Activated naive CD4-positive, alpha-beta T cell treated with anti-CD3 and anti-CD28 coated beads, Interleukin-2, amount 50 U/mL, for 24 hours (primary cell): ENCODE measurements at regions not wholly inside any gene's neighbourhood (a gene's known extent, or its start where the extent isn't known, plus 50 kb on each side); places are given as distances from the start of the nearest gene placed in this dataset.
"Not testable (repeated sequence)": the region's sequence is repeated elsewhere in the genome, so short reads cannot be mapped to it uniquely, and the experiment has no call there.

Source experiments
- H3K27ac Mint-ChIP-seq: one replicate; pipeline ENCODE4 v1.8.0; 2021; ENCODE audit warnings: mild to moderate bottlenecking, mixed read lengths
- H3K27me3 Mint-ChIP-seq: one replicate; pipeline ENCODE4 v1.8.0; 2021; ENCODE audit warnings: mixed read lengths
- H3K36me3 Mint-ChIP-seq: one replicate; pipeline ENCODE4 v1.8.0; 2021; ENCODE audit warnings: mixed read lengths
- H3K4me1 Mint-ChIP-seq: one replicate; pipeline ENCODE4 v1.8.0; 2021; ENCODE audit warnings: mixed read lengths
- H3K4me3 Mint-ChIP-seq: one replicate; pipeline ENCODE4 v1.8.0; 2021; ENCODE audit warnings: mild to moderate bottlenecking, mixed read lengths
- H3K9me3 Mint-ChIP-seq: one replicate; pipeline ENCODE4 v1.8.0; 2021; ENCODE audit warnings: mixed read lengths

- no peaks in the 10 kb centered on the region for H3K9me3 Mint-ChIP-seq
These were observed 252.6 kb downstream of the ANKRD50 start for GRCh38 chr4:124459941-124460310.

GRCh38 chr4:124461592-124461991 lies 250.9 kb downstream of the ANKRD50 start:
- not testable (repeated sequence) for H3K27ac Mint-ChIP-seq, H3K4me1 Mint-ChIP-seq, H3K9me3 Mint-ChIP-seq, H3K27me3 Mint-ChIP-seq, H3K4me3 Mint-ChIP-seq, H3K36me3 Mint-ChIP-seq

More at GRCh38 chr4:124459941-124460310, 252.6 kb downstream of the ANKRD50 start:
- no peaks in the 10 kb centered on the region for H3K27me3 Mint-ChIP-seq
- H3K4me3 Mint-ChIP-seq, result no peak overlapping the region
- no peak overlapping the region for H3K27ac Mint-ChIP-seq
- H3K36me3 Mint-ChIP-seq, result no peaks in the 10 kb centered on the region
- no peaks in the 10 kb centered on the region for H3K4me1 Mint-ChIP-seq

GRCh38 chr4:124462954-124463828 lies 249.3 kb downstream of the ANKRD50 start:
- Mint-ChIP-seq H3K27ac (no peak overlapping the region), H3K36me3 (no peaks in the 10 kb centered on the region), H3K4me3 (no peak overlapping the region), H3K4me1 (no peaks in the 10 kb centered on the region), H3K27me3 (no peaks in the 10 kb centered on the region), H3K9me3 (no peaks in the 10 kb centered on the region)

- Mint-ChIP-seq H3K4me1 (no peaks in the 10 kb centered on the region), H3K36me3 (no peaks in the 10 kb centered on the region), H3K9me3 (no peaks in the 10 kb centered on the region), H3K27ac (no peak overlapping the region), H3K27me3 (no peaks in the 10 kb centered on the region), H3K4me3 (no peak overlapping the region)
These were observed 247.7 kb downstream of the ANKRD50 start for GRCh38 chr4:124464836-124465235.

GRCh38 chr4:124468360-124468759 lies 244.2 kb downstream of the ANKRD50 start:
- H3K9me3 Mint-ChIP-seq, result no peaks in the 10 kb centered on the region
- no peaks in the 10 kb centered on the region for H3K27me3 Mint-ChIP-seq
- no peak overlapping the region for H3K27ac Mint-ChIP-seq
- H3K4me3 Mint-ChIP-seq, result no peak overlapping the region
- no peaks in the 10 kb centered on the region for H3K36me3 Mint-ChIP-seq
- H3K4me1 Mint-ChIP-seq, result no peaks in the 10 kb centered on the region

GRCh38 chr4:124469981-124470380 lies 242.6 kb downstream of the ANKRD50 start:
- Mint-ChIP-seq H3K9me3 (no peaks in the 10 kb centered on the region), H3K27ac (no peak overlapping the region), H3K27me3 (no peaks in the 10 kb centered on the region), H3K4me1 (no peaks in the 10 kb centered on the region), H3K36me3 (no peaks in the 10 kb centered on the region), H3K4me3 (no peak overlapping the region)

- no peaks in the 10 kb centered on the region for H3K9me3 Mint-ChIP-seq
- H3K27me3 Mint-ChIP-seq, result peaks cover 4% of the 10 kb centered on the region
- H3K4me1 Mint-ChIP-seq, result no peaks in the 10 kb centered on the region
- no peaks in the 10 kb centered on the region for H3K36me3 Mint-ChIP-seq
- no peak overlapping the region for H3K4me3 Mint-ChIP-seq
- no peak overlapping the region for H3K27ac Mint-ChIP-seq
These were observed 234.1 kb downstream of the ANKRD50 start for GRCh38 chr4:124478470-124478869.

GRCh38 chr4:124480061-124480460 lies 232.5 kb downstream of the ANKRD50 start:
- Mint-ChIP-seq H3K4me3 (no peak overlapping the region), H3K27me3 (peaks cover 4% of the 10 kb centered on the region), H3K36me3 (no peaks in the 10 kb centered on the region), H3K4me1 (no peaks in the 10 kb centered on the region), H3K27ac (no peak overlapping the region), H3K9me3 (no peaks in the 10 kb centered on the region)

GRCh38 chr4:124481123-124481522 lies 231.4 kb downstream of the ANKRD50 start:
- H3K4me1 Mint-ChIP-seq, result no peaks in the 10 kb centered on the region
- H3K4me3 Mint-ChIP-seq, result no peak overlapping the region
- no peaks in the 10 kb centered on the region for H3K36me3 Mint-ChIP-seq
- peaks cover 4% of the 10 kb centered on the region for H3K27me3 Mint-ChIP-seq
- no peaks in the 10 kb centered on the region for H3K9me3 Mint-ChIP-seq
- H3K27ac Mint-ChIP-seq, result no peak overlapping the region

GRCh38 chr4:124483048-124483906 lies 229.3 kb downstream of the ANKRD50 start:
- H3K27ac Mint-ChIP-seq, result no peak overlapping the region
- peaks cover 4% of the 10 kb centered on the region for H3K27me3 Mint-ChIP-seq
- no peak overlapping the region for H3K4me3 Mint-ChIP-seq
- H3K9me3 Mint-ChIP-seq, result no peaks in the 10 kb centered on the region
- no peaks in the 10 kb centered on the region for H3K4me1 Mint-ChIP-seq
- no peaks in the 10 kb centered on the region for H3K36me3 Mint-ChIP-seq

GRCh38 chr4:124484008-124484407 lies 228.5 kb downstream of the ANKRD50 start:
- Mint-ChIP-seq H3K27ac (no peak overlapping the region), H3K4me3 (no peak overlapping the region), H3K9me3 (no peaks in the 10 kb centered on the region), H3K27me3 (peaks cover 4% of the 10 kb centered on the region), H3K36me3 (no peaks in the 10 kb centered on the region), H3K4me1 (no peaks in the 10 kb centered on the region)

- Mint-ChIP-seq H3K27ac (no peak overlapping the region), H3K36me3 (no peaks in the 10 kb centered on the region), H3K4me3 (no peak overlapping the region), H3K9me3 (no peaks in the 10 kb centered on the region), H3K27me3 (peaks cover 4% of the 10 kb centered on the region), H3K4me1 (no peaks in the 10 kb centered on the region)
These were observed 227.6 kb downstream of the ANKRD50 start for GRCh38 chr4:124484940-124485339.

- no peak overlapping the region for H3K4me3 Mint-ChIP-seq
- no peaks in the 10 kb centered on the region for H3K36me3 Mint-ChIP-seq
- H3K27ac Mint-ChIP-seq, result no peak overlapping the region
- H3K4me1 Mint-ChIP-seq, result no peaks in the 10 kb centered on the region
- H3K9me3 Mint-ChIP-seq, result no peaks in the 10 kb centered on the region
- H3K27me3 Mint-ChIP-seq, result peaks cover 4% of the 10 kb centered on the region
These were observed 226.1 kb downstream of the ANKRD50 start for GRCh38 chr4:124486423-124486822.

GRCh38 chr4:124487651-124488050 lies 224.9 kb downstream of the ANKRD50 start:
- Mint-ChIP-seq H3K27ac (no peak overlapping the region), H3K27me3 (peaks cover 4% of the 10 kb centered on the region), H3K9me3 (peaks cover 2% of the 10 kb centered on the region), H3K4me1 (no peaks in the 10 kb centered on the region), H3K4me3 (no peak overlapping the region), H3K36me3 (no peaks in the 10 kb centered on the region)

GRCh38 chr4:124491361-124492145 lies 221.0 kb downstream of the ANKRD50 start:
- Mint-ChIP-seq H3K9me3 (peaks cover 3% of the 10 kb centered on the region), H3K36me3 (no peaks in the 10 kb centered on the region), H3K27me3 (no peaks in the 10 kb centered on the region), H3K4me3 (no peak overlapping the region), H3K4me1 (no peaks in the 10 kb centered on the region), H3K27ac (no peak overlapping the region)
